OCI-LY7 (cell line): ENCODE measurements at regions not wholly inside any gene's neighbourhood (a gene's known extent, or its start where the extent isn't known, plus 50 kb on each side); places are given as distances from the start of the nearest gene placed in this dataset.

Source experiments
- BruUV-seq: library from RNA; stranded (reverse); fragments of 400-500 nt; replicated peaks from 2 replicates; lab custom pipeline; 2021; lab: Mats Ljungman, UMichigan
- CTCF ChIA-PET: fragments of 300-600 bp; sonication (Branson Sonifier 250); formaldehyde crosslinking; loops from one replicate; lab custom pipeline; 2022; ENCODE audit warnings: antibody characterized with exemption; ENCODE audit not compliant: unreplicated experiment; lab: Charles Lee
- POLR2A ChIA-PET: fragments of 300-600 bp; sonication (Branson Sonifier 250); formaldehyde crosslinking; loops from one replicate; lab custom pipeline; 2022; ENCODE audit warnings: antibody characterized with exemption; lab: Charles Lee
- DNase-seq: peaks from one replicate; pipeline ENCODE4 v3.0.0-alpha.2; 2015; ENCODE audit warnings: low spot score
- H2AFZ ChIP-seq: fragments of 200-600 bp; sonication (generic), shearing (Covaris generic); 2 replicates; pipeline ENCODE4 v1.6.1; 2014; ENCODE audit warnings: mild to moderate bottlenecking, antibody characterized with exemption, low read length, moderate library complexity
- H3K27ac ChIP-seq: fragments of 200-600 bp; sonication (generic); 2 replicates; pipeline ENCODE4 v1.5.1; 2014; ENCODE audit warnings: mixed run types, low read depth, mild to moderate bottlenecking, moderate library complexity, low read length, inconsistent platforms; ENCODE audit not compliant: poor library complexity, severe bottlenecking
- H3K36me3 ChIP-seq: fragments of 200-600 bp; sonication (generic); 2 replicates; pipeline ENCODE4 v1.6.1; 2014; ENCODE audit warnings: mild to moderate bottlenecking, antibody characterized with exemption, low read length, moderate library complexity, mixed read lengths; ENCODE audit not compliant: insufficient read depth
- H3K4me1 ChIP-seq: fragments of 200-600 bp; sonication (generic); 2 replicates; pipeline ENCODE4 v1.5.1; 2014; ENCODE audit warnings: mild to moderate bottlenecking, low read length; ENCODE audit not compliant: insufficient read depth, poor library complexity, severe bottlenecking
- H3K4me2 ChIP-seq: fragments of 200-600 bp; sonication (generic); 2 replicates; pipeline ENCODE4 v1.6.1; 2014; ENCODE audit warnings: mild to moderate bottlenecking, low read length
- H3K4me3 ChIP-seq: fragments of 200-600 bp; sonication (generic); 2 replicates; pipeline ENCODE4 v1.5.1; 2014; ENCODE audit warnings: mild to moderate bottlenecking, low read depth, low read length; ENCODE audit not compliant: poor library complexity, severe bottlenecking
- H3K79me2 ChIP-seq: fragments of 200-600 bp; sonication (generic); 2 replicates; pipeline ENCODE4 v1.6.1; 2016; ENCODE audit warnings: low read depth, mild to moderate bottlenecking, low read length, moderate library complexity, mixed read lengths; ENCODE audit not compliant: insufficient read depth
- H3K9me2 ChIP-seq: fragments of 200-600 bp; sonication (generic); 2 replicates; pipeline ENCODE4 v1.6.1; 2016; ENCODE audit warnings: mild to moderate bottlenecking, low read length, mixed read lengths; ENCODE audit not compliant: insufficient read depth
- H3K9me3 ChIP-seq: fragments of 200-600 bp; sonication (generic); 2 replicates; pipeline ENCODE4 v1.6.1; 2014; ENCODE audit warnings: mild to moderate bottlenecking, mixed run types, low read length, mixed read lengths
- H4K20me1 ChIP-seq: fragments of 200-600 bp; sonication (generic); 2 replicates; pipeline ENCODE4 v1.6.1; 2014; ENCODE audit warnings: mild to moderate bottlenecking, antibody characterized with exemption, low read length, moderate library complexity, mixed read lengths; ENCODE audit not compliant: insufficient read depth
- EZH2phosphoT487 ChIP-seq: fragments of 200-600 bp; sonication (generic); IDR thresholded peaks from 2 replicates; pipeline ENCODE4 v1.6.1; 2018; ENCODE audit warnings: low read depth, borderline replicate concordance, mild to moderate bottlenecking, mixed run types, antibody characterized with exemption, low read length, moderate library complexity, mixed read lengths
- intact Hi-C: fragments of 100-400 bp; cut with micrococcal nuclease; formaldehyde crosslinking; loops from one replicate; pipeline ENCODE4 v1.10.0; 2022; ENCODE audit not compliant: unreplicated experiment
- TF ChIP-seq, protein P1 (sequence below): fragments of 200-600 bp; sonication (generic); conservative IDR thresholded peaks from 2 replicates; pipeline ENCODE4 v1.5.1; 2014; ENCODE audit warnings: mild to moderate bottlenecking, antibody characterized with exemption, low read length, moderate library complexity, mixed read lengths

GRCh38 chr3:148451969-148452368, 245.7 kb upstream of the AGTR1 start:
- no peak for TF ChIP-seq EZH2phosphoT487
- TF ChIP-seq, protein P1, sequence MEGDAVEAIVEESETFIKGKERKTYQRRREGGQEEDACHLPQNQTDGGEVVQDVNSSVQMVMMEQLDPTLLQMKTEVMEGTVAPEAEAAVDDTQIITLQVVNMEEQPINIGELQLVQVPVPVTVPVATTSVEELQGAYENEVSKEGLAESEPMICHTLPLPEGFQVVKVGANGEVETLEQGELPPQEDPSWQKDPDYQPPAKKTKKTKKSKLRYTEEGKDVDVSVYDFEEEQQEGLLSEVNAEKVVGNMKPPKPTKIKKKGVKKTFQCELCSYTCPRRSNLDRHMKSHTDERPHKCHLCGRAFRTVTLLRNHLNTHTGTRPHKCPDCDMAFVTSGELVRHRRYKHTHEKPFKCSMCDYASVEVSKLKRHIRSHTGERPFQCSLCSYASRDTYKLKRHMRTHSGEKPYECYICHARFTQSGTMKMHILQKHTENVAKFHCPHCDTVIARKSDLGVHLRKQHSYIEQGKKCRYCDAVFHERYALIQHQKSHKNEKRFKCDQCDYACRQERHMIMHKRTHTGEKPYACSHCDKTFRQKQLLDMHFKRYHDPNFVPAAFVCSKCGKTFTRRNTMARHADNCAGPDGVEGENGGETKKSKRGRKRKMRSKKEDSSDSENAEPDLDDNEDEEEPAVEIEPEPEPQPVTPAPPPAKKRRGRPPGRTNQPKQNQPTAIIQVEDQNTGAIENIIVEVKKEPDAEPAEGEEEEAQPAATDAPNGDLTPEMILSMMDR, result no peak
- Histone ChIP-seq H3K36me3 (no peaks in the 10 kb centered on the region), H2AFZ (no peak overlapping the region), H3K79me2 (no peaks in the 10 kb centered on the region), H3K27ac (no peak overlapping the region), H3K4me3 (no peak overlapping the region), H3K9me3 (no peaks in the 10 kb centered on the region), H3K4me2 (no peak overlapping the region), H3K9me2 (no peaks in the 10 kb centered on the region), H3K4me1 (no peaks in the 10 kb centered on the region), H4K20me1 (no peaks in the 10 kb centered on the region)
- ChIA-PET CTCF (no interaction called here), POLR2A (no interaction called here)
- DNase-seq, result no peak
- BruUV-seq, result no TSS peak
- intact Hi-C loops, result no loop called here

- no peak overlapping the region for H3K4me3 ChIP-seq
- H3K27ac ChIP-seq, result no peak overlapping the region
- ChIA-PET POLR2A (no interaction called here), CTCF (no interaction called here)
- H3K4me1 ChIP-seq, result no peaks in the 10 kb centered on the region
- DNase-seq, result no peak
- H3K9me3 ChIP-seq, result no peaks in the 10 kb centered on the region
- intact Hi-C loops, result no loop called here
- no peaks in the 10 kb centered on the region for H3K36me3 ChIP-seq
- TF ChIP-seq EZH2phosphoT487, result no peak
- TF ChIP-seq, protein P1, result no peak
- H3K4me2 ChIP-seq, result no peak overlapping the region
- BruUV-seq, result no TSS peak
- no peak overlapping the region for H2AFZ ChIP-seq
- H3K79me2 ChIP-seq, result no peaks in the 10 kb centered on the region
- H3K9me2 ChIP-seq, result no peaks in the 10 kb centered on the region
- H4K20me1 ChIP-seq, result no peaks in the 10 kb centered on the region
These were observed 243.9 kb upstream of the AGTR1 start for GRCh38 chr3:148453781-148454191.

GRCh38 chr3:148455098-148455497, 242.6 kb upstream of the AGTR1 start:
- BruUV-seq, result no TSS peak
- Histone ChIP-seq H3K9me3 (no peaks in the 10 kb centered on the region), H3K27ac (no peak overlapping the region), H3K79me2 (no peaks in the 10 kb centered on the region), H3K4me1 (no peaks in the 10 kb centered on the region), H4K20me1 (no peaks in the 10 kb centered on the region), H2AFZ (no peak overlapping the region), H3K9me2 (no peaks in the 10 kb centered on the region), H3K4me3 (no peak overlapping the region), H3K36me3 (no peaks in the 10 kb centered on the region), H3K4me2 (no peak overlapping the region)
- POLR2A ChIA-PET, result no interaction called here
- no peak for TF ChIP-seq EZH2phosphoT487
- TF ChIP-seq, protein P1, result no peak
- DNase-seq, result no peak
- intact Hi-C loops, result no loop called here
- CTCF ChIA-PET, result no interaction called here
